Left lung (tissue), 4 donors: ENCODE measurements at regions not wholly inside any gene's neighbourhood (a gene's known extent, or its start where the extent isn't known, plus 50 kb on each side); places are given as distances from the start of the nearest gene placed in this dataset.
A peak's percentile ranks its signal among the peaks of the same experiment; 100 is the strongest.

Experiments
- ATAC-seq: fragments of 200-7000 bp; cut with Tn5 transposase; one replicate; pipeline ENCODE4 v1.9.1; 2020; ENCODE audit warnings: moderate library complexity
- DNase-seq, 4 donors: peaks; one replicate each; pipeline ENCODE4 v3.0.0-alpha.2; 2013 to 2020
- H3K27ac ChIP-seq, 2 donors: fragments of 200-600 bp; sonication (generic) in 1 of 2; one replicate each; pipeline versions ENCODE4 v1.5.0 to v1.8.0; 2020 to 2021
- H3K27me3 ChIP-seq, 2 donors: fragments of 200-600 bp; sonication (generic) in 1 of 2; one replicate each; pipeline versions ENCODE4 v1.5.0 to v1.8.0; 2020 to 2021
- H3K36me3 ChIP-seq, 2 donors: fragments of 200-600 bp; sonication (generic) in 1 of 2; one replicate each; pipeline versions ENCODE4 v1.5.0 to v1.8.0; 2020 to 2021
- H3K4me1 ChIP-seq, 2 donors: fragments of 200-600 bp; one replicate each; pipeline ENCODE4 v1.8.0; 2021
- H3K4me3 ChIP-seq, 2 donors: fragments of 200-600 bp; sonication (generic) in 1 of 2; one replicate each; pipeline versions ENCODE4 v1.5.0 to v1.8.0; 2020 to 2021; ENCODE audit warnings: mild to moderate bottlenecking in 1 of 2
- H3K9me3 ChIP-seq, 2 donors: fragments of 200-600 bp; sonication (generic) in 1 of 2; one replicate each; pipeline versions ENCODE4 v1.5.0 to v1.8.0; 2020 to 2021
- CTCF ChIP-seq, 2 donors: fragments of 200-600 bp; sonication (generic) in 1 of 2; IDR thresholded peaks; one replicate each; pipeline versions ENCODE4 v1.5.0 to v1.8.0; 2021; ENCODE audit warnings: antibody characterized with exemption in 2 of 2
- intact Hi-C, 2 donors: fragments of 100-400 bp; cut with DNase I; formaldehyde crosslinking; loops; one replicate each; pipeline versions ENCODE4 v1.11.2 to v1.14.2; 2022
- donor health status: DM: no; HTN: yes; CAD: no.
- donor health status: DM: no; HTN: no; CAD: no.

- DNase-seq = no peak
- H3K9me3 ChIP-seq = peaks cover 0 to 24% of the 10 kb centered on the region in 2 donors
- H3K4me1 ChIP-seq = no peaks in the 10 kb centered on the region
- no peaks in the 10 kb centered on the region for H3K36me3 ChIP-seq
- no peak for ATAC-seq
- no peaks in the 10 kb centered on the region for H3K27me3 ChIP-seq
- intact Hi-C loops = no loop called here
- H3K27ac ChIP-seq = no peak overlapping the region
- H3K4me3 ChIP-seq = no peak overlapping the region
- TF ChIP-seq CTCF (IDR thresholded peaks at IDR 0.05) = no peak
Measured at GRCh38 chr5:97854871-97855762, 672.1 kb upstream of the RIOK2 start.

- Histone ChIP-seq H3K4me3 (no peak overlapping the region), H3K36me3 (no peaks in the 10 kb centered on the region), H3K4me1 (no peaks in the 10 kb centered on the region), H3K27me3 (no peaks in the 10 kb centered on the region), H3K27ac (no peak overlapping the region), H3K9me3 (peaks cover 0 to under 1% of the 10 kb centered on the region in 2 donors)
- ATAC-seq = no peak
- intact Hi-C loops = no loop called here
- TF ChIP-seq CTCF (IDR thresholded peaks at IDR 0.05) = no peak
- no peak for DNase-seq
Measured at GRCh38 chr5:97874491-97874890, 691.4 kb upstream of the RIOK2 start.

- intact Hi-C loops = no loop called here
- no peak overlapping the region for H3K4me3 ChIP-seq
- TF ChIP-seq CTCF (IDR thresholded peaks at IDR 0.05) = no peak
- no peak overlapping the region for H3K27ac ChIP-seq
- no peak for ATAC-seq
- no peaks in the 10 kb centered on the region for H3K27me3 ChIP-seq
- no peaks in the 10 kb centered on the region for H3K4me1 ChIP-seq
- DNase-seq = no peak
- H3K36me3 ChIP-seq = no peaks in the 10 kb centered on the region
- no peaks in the 10 kb centered on the region for H3K9me3 ChIP-seq
Measured at GRCh38 chr5:97876272-97876671, 693.2 kb upstream of the RIOK2 start.

- H3K27ac ChIP-seq = no peak overlapping the region
- no peaks in the 10 kb centered on the region for H3K9me3 ChIP-seq
- H3K4me3 ChIP-seq = no peak overlapping the region
- no peaks in the 10 kb centered on the region for H3K27me3 ChIP-seq
- H3K4me1 ChIP-seq = no peaks in the 10 kb centered on the region
- no peak for TF ChIP-seq CTCF (IDR thresholded peaks at IDR 0.05)
- DNase-seq (peak in 1 of 4 donors; percentile 0), ATAC-seq (no peak)
- intact Hi-C loops = no loop called here
- no peaks in the 10 kb centered on the region for H3K36me3 ChIP-seq
Measured at GRCh38 chr5:97877588-97877987, 694.5 kb upstream of the RIOK2 start.

GRCh38 chr5:97888439-97888838 lies 705.4 kb upstream of the RIOK2 start:
- Histone ChIP-seq H3K9me3 (peaks cover 0 to 7% of the 10 kb centered on the region in 2 donors), H3K27me3 (no peaks in the 10 kb centered on the region), H3K27ac (no peak overlapping the region), H3K4me1 (no peaks in the 10 kb centered on the region), H3K4me3 (no peak overlapping the region), H3K36me3 (no peaks in the 10 kb centered on the region)
- TF ChIP-seq CTCF (IDR thresholded peaks at IDR 0.05) = no peak
- intact Hi-C loops = no loop called here
- ATAC-seq (no peak), DNase-seq (no peak)
